H1 (cell line): ENCODE measurements at regions not wholly inside any gene's neighbourhood (a gene's known extent, or its start where the extent isn't known, plus 50 kb on each side); places are given as distances from the start of the nearest gene placed in this dataset.

Source experiments
- CREB1 ChIP-seq: IDR thresholded peaks from 2 replicates; pipeline ENCODE4 v1.6.1; 2012; ENCODE audit warnings: inconsistent platforms
- E2F6 ChIP-seq: IDR thresholded peaks from 2 replicates; pipeline ENCODE4 v1.6.1; 2012; ENCODE audit warnings: inconsistent platforms
- MAX ChIP-seq: IDR thresholded peaks from 2 replicates; pipeline ENCODE4 v1.6.1; 2012; ENCODE audit warnings: inconsistent platforms

- TF ChIP-seq CREB1: peak; percentile 29; the same call in 1 of the 2 replicates
- peak; percentile 64 for TF ChIP-seq E2F6
- TF ChIP-seq MAX: peak; percentile 58
These were observed 105.1 kb downstream of the ADRA2C start (continued) for GRCh38 chr4:3871181-3871852.
